ENCODE measurements at regions not wholly inside any gene's neighbourhood (a gene's known extent, or its start where the extent isn't known, plus 50 kb on each side); places are given as distances from the start of the nearest gene placed in this dataset.

- Mint-ChIP-seq H3K9me3 (ENCODE audit: unreplicated experiment) (no peaks in the 10 kb centered on the region), H3K27ac (ENCODE audit: unreplicated experiment) (no peak overlapping the region), H3K27me3 (ENCODE audit: unreplicated experiment) (no peaks in the 10 kb centered on the region), H3K4me3 (ENCODE audit: unreplicated experiment) (no peak overlapping the region), H3K4me1 (ENCODE audit: low read depth, unreplicated experiment) (peaks cover 3% of the 10 kb centered on the region), H3K36me3 (ENCODE audit: unreplicated experiment) (peaks cover 9% of the 10 kb centered on the region)
- DNase-seq = no peak
- TF ChIP-seq, protein P1, sequence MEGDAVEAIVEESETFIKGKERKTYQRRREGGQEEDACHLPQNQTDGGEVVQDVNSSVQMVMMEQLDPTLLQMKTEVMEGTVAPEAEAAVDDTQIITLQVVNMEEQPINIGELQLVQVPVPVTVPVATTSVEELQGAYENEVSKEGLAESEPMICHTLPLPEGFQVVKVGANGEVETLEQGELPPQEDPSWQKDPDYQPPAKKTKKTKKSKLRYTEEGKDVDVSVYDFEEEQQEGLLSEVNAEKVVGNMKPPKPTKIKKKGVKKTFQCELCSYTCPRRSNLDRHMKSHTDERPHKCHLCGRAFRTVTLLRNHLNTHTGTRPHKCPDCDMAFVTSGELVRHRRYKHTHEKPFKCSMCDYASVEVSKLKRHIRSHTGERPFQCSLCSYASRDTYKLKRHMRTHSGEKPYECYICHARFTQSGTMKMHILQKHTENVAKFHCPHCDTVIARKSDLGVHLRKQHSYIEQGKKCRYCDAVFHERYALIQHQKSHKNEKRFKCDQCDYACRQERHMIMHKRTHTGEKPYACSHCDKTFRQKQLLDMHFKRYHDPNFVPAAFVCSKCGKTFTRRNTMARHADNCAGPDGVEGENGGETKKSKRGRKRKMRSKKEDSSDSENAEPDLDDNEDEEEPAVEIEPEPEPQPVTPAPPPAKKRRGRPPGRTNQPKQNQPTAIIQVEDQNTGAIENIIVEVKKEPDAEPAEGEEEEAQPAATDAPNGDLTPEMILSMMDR (IDR thresholded peaks at IDR 0.05; ENCODE audit: partially characterized antibody, unreplicated experiment) = no peak
Observed at GRCh38 chr14:96956464-96957239, 159.5 kb downstream of the VRK1 start.

- H3K27me3 Mint-ChIP-seq (ENCODE audit: unreplicated experiment) = peaks cover 3% of the 10 kb centered on the region
- H3K4me3 Mint-ChIP-seq (ENCODE audit: unreplicated experiment) = no peak overlapping the region
- TF ChIP-seq, protein P1 (IDR thresholded peaks at IDR 0.05; ENCODE audit: partially characterized antibody, unreplicated experiment) = no peak
- no peaks in the 10 kb centered on the region for H3K9me3 Mint-ChIP-seq (ENCODE audit: unreplicated experiment)
- H3K27ac Mint-ChIP-seq (ENCODE audit: unreplicated experiment) = no peak overlapping the region
- no peak for DNase-seq
- peaks cover 4% of the 10 kb centered on the region for H3K36me3 Mint-ChIP-seq (ENCODE audit: unreplicated experiment)
- H3K4me1 Mint-ChIP-seq (ENCODE audit: low read depth, unreplicated experiment) = peaks cover 3% of the 10 kb centered on the region
Observed at GRCh38 chr14:96958057-96958456, 160.9 kb downstream of the VRK1 start.

DNA sequence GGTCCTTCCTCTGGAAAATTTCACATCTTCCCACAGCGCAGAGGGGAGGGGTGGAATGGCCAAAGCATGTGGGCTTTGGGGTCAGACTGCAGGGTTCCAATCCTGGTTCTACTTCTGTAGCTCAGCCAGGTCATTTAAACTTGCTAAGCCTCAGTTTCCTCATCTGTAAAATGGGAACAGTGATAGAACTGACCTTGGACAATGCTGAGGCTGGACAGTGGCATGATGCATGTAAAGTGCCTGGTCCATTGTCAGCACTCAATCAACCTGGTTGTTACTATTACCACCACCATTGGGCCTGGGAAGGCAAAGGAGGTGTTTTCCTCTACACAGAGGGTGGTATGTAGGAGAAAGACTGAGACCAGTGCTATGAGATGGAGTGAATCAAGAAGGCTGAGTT, 162.8 kb downstream of the VRK1 start:
- Mint-ChIP-seq H3K4me3 (ENCODE audit: unreplicated experiment) (no peak overlapping the region), H3K27me3 (ENCODE audit: unreplicated experiment) (peaks cover 3% of the 10 kb centered on the region), H3K4me1 (ENCODE audit: low read depth, unreplicated experiment) (no peaks in the 10 kb centered on the region), H3K27ac (ENCODE audit: unreplicated experiment) (no peak overlapping the region), H3K9me3 (ENCODE audit: unreplicated experiment) (peaks cover 2% of the 10 kb centered on the region), H3K36me3 (ENCODE audit: unreplicated experiment) (peaks cover 4% of the 10 kb centered on the region)
- DNase-seq = no peak
- TF ChIP-seq, protein P1 (IDR thresholded peaks at IDR 0.05; ENCODE audit: partially characterized antibody, unreplicated experiment) = no peak

- Mint-ChIP-seq H3K9me3 (ENCODE audit: unreplicated experiment) (peaks cover 2% of the 10 kb centered on the region), H3K36me3 (ENCODE audit: unreplicated experiment) (peaks cover 4% of the 10 kb centered on the region), H3K4me1 (ENCODE audit: low read depth, unreplicated experiment) (no peaks in the 10 kb centered on the region)
Observed at GRCh38 chr14:96960598-96961116, 163.5 kb downstream of the VRK1 start.

More at GRCh38 chr14:96960598-96961116, 163.5 kb downstream of the VRK1 start:
- TF ChIP-seq, protein P1 (IDR thresholded peaks at IDR 0.05; ENCODE audit: partially characterized antibody, unreplicated experiment) = no peak
- H3K4me3 Mint-ChIP-seq (ENCODE audit: unreplicated experiment) = no peak overlapping the region
- DNase-seq = no peak
- no peak overlapping the region for H3K27ac Mint-ChIP-seq (ENCODE audit: unreplicated experiment)
- H3K27me3 Mint-ChIP-seq (ENCODE audit: unreplicated experiment) = peaks cover 3% of the 10 kb centered on the region
